SKM-1 treated with dmso at 0.1 percent for 144 hours (cell line): ENCODE measurements at regions not wholly inside any gene's neighbourhood (a gene's known extent, or its start where the extent isn't known, plus 50 kb on each side); places are given as distances from the start of the nearest gene placed in this dataset.
"Not testable (repeated sequence)": the region's sequence is repeated elsewhere in the genome, so short reads cannot be mapped to it uniquely, and the experiment has no call there.

ENCODE experiments used
- DNase-seq: peaks from one replicate; lab custom pipeline; 2025; ENCODE audit not compliant: unreplicated experiment; lab: John Stamatoyannopoulos, UW

GRCh38 chr1:34367954-34368353 is 191.2 kb downstream of the C1orf94 start:
- no peak for DNase-seq

- no peak for DNase-seq
Measured at GRCh38 chr1:34369701-34370455, 193.2 kb downstream of the C1orf94 start.

GRCh38 chr1:34370748-34371147 is 194.0 kb downstream of the C1orf94 start:
- no peak for DNase-seq

DNA sequence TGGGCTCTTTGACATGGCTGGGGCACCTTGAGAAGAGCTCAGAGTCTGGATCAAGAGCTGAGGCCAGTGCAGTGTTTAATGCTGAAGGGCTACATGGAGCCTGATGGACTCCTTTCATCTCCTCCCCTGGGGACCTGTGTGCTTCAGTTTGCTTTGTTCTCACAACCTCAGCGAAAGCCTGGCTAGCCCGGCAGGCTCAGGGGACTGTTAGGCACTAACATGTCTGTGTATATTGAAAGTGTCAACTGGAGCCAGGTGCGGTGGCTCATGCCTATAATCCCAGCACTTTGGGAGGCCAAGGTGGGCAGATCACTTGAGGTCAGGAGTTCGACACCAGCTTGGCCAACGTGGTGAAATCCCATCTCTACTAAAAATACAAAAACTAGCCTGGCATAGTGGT is 194.5 kb downstream of the C1orf94 start:
- DNase-seq: not testable (repeated sequence)

- no peak for DNase-seq
Measured at GRCh38 chr1:34371829-34372532, 195.3 kb downstream of the C1orf94 start.

GRCh38 chr1:34372891-34373290 is 196.2 kb downstream of the C1orf94 start:
- DNase-seq: no peak

GRCh38 chr1:34373912-34374311 is 197.2 kb downstream of the C1orf94 start:
- DNase-seq: no peak

- no peak for DNase-seq
Measured at GRCh38 chr1:34376531-34376930, 199.8 kb downstream of the C1orf94 start.

- no peak for DNase-seq
Measured at GRCh38 chr1:34378968-34379856, 202.5 kb downstream of the C1orf94 start.

GRCh38 chr1:34379911-34380310 is 203.2 kb downstream of the C1orf94 start:
- DNase-seq: no peak

DNA sequence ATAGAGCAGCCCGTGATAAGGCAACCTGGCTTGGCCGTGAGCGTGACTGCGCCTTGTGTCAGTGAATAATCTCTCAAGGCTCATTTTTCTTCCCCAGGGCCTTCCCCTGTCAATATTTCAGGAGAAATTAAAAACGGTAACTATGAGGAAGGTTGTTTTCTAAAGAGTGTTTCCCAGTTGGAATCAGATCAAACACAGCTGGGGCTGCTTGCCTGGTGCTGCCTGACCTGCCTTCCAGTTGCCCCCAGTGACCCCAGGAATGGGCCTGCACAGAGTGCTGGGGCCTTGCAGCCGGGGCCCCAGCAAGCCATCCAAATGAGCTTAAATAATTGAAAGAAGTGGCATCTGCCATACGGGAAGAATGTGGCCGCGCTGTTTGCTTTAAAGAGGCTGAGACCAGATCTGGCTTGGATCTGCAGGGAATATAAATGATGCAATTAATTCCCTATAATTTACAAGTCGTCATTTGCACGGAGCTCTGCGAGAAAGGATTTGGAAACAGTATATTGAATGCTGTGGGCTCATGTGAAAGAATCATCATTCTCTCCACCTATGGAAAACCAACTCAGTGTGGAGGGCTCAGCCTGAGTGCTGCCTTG is 203.9 kb downstream of the C1orf94 start:
- DNase-seq: no peak

DNA sequence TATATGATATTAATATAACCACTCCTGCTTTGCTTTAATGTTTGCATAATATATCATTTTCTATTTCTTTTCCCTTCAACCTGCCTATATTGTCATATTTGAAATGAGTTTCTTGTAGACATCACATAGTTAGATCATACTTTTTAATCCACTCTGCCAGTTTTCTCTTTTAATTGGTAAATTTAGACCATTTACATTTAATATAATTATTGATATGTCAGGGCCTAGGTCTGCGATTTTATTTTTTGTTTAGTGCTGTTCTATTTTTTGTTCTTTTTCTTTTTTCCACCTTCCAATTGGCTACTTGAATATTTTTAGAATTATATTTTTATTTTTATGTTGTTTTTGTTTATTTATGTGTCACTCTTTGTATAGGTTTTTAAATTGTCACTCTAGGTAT is 213.3 kb downstream of the C1orf94 start:
- no peak for DNase-seq

GRCh38 chr1:34396042-34396441 is 219.3 kb downstream of the C1orf94 start:
- no peak for DNase-seq

DNA sequence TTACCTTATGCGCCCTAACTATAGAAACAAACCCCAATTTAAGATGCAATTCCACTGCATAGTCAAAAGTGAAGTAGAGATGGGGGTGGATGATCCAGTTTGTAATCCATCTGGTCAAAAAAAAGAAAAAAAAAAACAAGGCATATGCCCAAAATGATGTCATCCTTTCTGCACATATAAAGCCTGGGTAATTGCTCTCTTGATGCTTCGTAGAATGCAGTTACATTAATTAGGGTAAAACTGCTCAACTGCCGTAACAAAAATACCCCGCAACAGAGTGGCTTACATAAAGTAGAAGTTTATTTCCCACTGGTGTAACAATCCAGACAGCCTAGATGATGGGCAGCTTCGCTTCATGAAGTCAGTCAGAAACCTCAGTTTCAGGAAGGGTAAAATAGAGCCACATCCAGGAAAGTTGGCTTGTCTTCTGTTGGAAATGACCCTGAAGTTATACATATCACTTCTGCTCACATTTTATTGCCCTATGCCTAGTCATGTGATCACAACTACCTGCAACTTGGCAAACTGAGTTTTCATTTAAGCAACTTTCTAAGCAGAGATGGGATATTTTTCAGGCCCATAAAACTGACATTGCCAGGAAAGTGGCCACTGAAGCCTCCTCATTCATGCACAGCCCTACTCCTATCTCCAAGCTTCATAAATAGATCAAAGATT is 221.7 kb downstream of the C1orf94 start:
- DNase-seq: no peak

DNA sequence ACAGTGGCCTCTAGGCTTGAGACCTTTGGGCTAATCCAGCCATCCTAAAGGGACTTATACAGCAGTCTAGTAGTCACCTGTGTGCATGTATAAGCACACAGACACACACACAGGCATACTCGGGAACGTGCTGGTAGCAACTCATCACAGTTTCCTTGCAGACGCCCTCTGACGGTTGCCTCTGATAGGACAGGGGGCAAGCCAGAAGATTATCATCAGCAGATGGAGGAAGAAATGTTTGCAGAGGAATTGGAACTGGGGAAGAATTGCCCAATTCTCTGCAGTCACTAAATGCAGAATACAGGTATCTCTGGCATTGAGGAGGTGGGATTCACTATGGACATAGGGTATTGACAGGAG is 222.2 kb downstream of the C1orf94 start:
- no peak for DNase-seq

GRCh38 chr1:34400675-34401074 is 224.0 kb downstream of the C1orf94 start:
- no peak for DNase-seq

DNA sequence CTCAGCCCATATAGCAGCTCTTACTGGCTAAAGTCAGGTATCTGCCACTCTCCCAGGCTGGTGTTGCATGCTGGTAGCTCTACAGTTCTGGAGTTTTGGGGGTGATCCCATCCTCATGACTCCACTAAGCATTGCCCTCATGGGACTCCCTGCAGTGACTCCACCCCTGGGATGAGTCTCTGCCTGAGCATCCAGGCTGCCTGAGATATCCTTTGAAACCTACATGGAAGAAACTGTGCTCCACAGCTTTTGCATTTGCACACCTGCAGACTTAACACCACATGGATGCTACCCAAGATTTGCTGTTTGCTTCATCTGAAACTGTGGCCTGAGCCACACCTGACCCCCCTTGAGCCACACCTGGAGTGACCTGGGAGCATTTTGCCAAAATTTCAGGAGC is 226.4 kb downstream of the C1orf94 start:
- DNase-seq: no peak

DNA sequence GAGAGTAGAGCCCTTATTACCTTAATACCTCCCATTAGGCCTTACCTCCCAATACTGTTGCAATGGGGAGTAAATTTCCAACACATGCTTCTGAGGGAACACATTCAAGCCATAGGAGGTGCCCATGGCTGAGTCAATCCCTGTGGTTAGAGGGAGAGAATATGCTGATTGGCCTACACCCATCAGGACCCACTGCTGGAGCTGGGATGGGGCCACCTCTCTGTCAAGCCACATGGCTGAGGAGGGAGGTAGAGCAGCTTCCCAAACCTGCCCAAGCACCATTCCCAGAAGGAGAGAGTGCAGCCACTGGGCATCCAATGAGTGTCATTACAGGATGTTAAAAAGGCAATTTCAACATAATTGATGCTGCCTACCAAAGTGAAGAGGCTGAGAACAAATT is 228.1 kb downstream of the C1orf94 start:
- no peak for DNase-seq

GRCh38 chr1:34405266-34405959 is 228.7 kb downstream of the C1orf94 start:
- no peak for DNase-seq

DNA sequence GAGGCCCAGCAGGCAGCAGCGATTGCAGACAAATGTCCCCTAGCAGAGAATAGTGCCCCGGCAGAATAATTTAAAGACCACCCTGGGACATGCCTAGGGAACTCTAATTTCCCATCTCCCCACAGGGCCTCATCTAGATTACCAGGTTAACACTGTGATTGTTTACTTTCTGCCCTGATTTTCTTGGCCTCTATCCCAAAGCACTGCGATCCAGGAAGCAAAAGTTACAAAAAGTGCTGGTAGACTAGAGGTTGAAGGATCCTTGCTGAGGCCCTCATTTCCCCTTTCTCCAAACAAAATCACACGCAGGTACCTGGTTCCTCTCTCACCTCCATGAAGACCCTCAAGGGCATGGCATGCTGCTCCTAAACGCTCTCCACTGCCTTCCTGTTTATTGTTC is 229.7 kb downstream of the C1orf94 start:
- DNase-seq: no peak
